Left renal pelvis (tissue), 4 donors: ENCODE measurements at regions not wholly inside any gene's neighbourhood (a gene's known extent, or its start where the extent isn't known, plus 50 kb on each side); places are given as distances from the start of the nearest gene placed in this dataset.
"Not testable (repeated sequence)": the region's sequence is repeated elsewhere in the genome, so short reads cannot be mapped to it uniquely, and the experiment has no call there.

Experiments
- DNase-seq, 4 donors: peaks; one replicate each; pipeline ENCODE4 v3.0.0-alpha.2; 2013; ENCODE audit warnings: low read depth in 4 of 4, low spot score in 3 of 4

GRCh38 chr1:30153743-30154449, 569.5 kb downstream of the MATN1 start:
- no peak for DNase-seq

- DNase-seq, result no peak
Measured at GRCh38 chr1:30151826-30152225, 571.6 kb downstream of the MATN1 start.

- DNase-seq, result no peak
Measured at GRCh38 chr1:30151119-30151518, 572.3 kb downstream of the MATN1 start.

GRCh38 chr1:30149226-30149625, 574.2 kb downstream of the MATN1 start:
- no peak for DNase-seq

- DNase-seq, result no peak
Measured at GRCh38 chr1:30148676-30149075, 574.7 kb downstream of the MATN1 start.

- no peak for DNase-seq
Measured at GRCh38 chr1:30147188-30147587, 576.2 kb downstream of the MATN1 start.

GRCh38 chr1:30146448-30146847, 576.9 kb downstream of the MATN1 start:
- no peak for DNase-seq

GRCh38 chr1:30145723-30146303, 577.6 kb downstream of the MATN1 start:
- DNase-seq, result no peak

GRCh38 chr1:30144831-30145230, 578.6 kb downstream of the MATN1 start:
- no peak for DNase-seq

GRCh38 chr1:30143517-30143916, 579.9 kb downstream of the MATN1 start:
- DNase-seq, result no peak

- DNase-seq, result no peak
Measured at GRCh38 chr1:30140566-30140965, 582.8 kb downstream of the MATN1 start.

GRCh38 chr1:30138891-30139290, 584.5 kb downstream of the MATN1 start:
- no peak for DNase-seq

- no peak for DNase-seq
Measured at GRCh38 chr1:30137001-30137400, 586.4 kb downstream of the MATN1 start.

GRCh38 chr1:30135698-30136097, 587.7 kb downstream of the MATN1 start:
- no peak for DNase-seq

- DNase-seq, result no peak
Measured at GRCh38 chr1:30134466-30135217, 588.7 kb downstream of the MATN1 start.

- DNase-seq, result no peak
Measured at GRCh38 chr1:30133414-30134055, 589.9 kb downstream of the MATN1 start.

GRCh38 chr1:30132602-30133286, 590.6 kb downstream of the MATN1 start:
- no peak for DNase-seq

GRCh38 chr1:30130566-30130965, 592.8 kb downstream of the MATN1 start:
- not testable (repeated sequence) for DNase-seq

- DNase-seq, result no peak
Measured at GRCh38 chr1:30130099-30130498, 593.3 kb downstream of the MATN1 start.

- no peak for DNase-seq
Measured at GRCh38 chr1:30129421-30130055, 593.8 kb downstream of the MATN1 start.
